ENCODE measurements at regions not wholly inside any gene's neighbourhood (a gene's known extent, or its start where the extent isn't known, plus 50 kb on each side); places are given as distances from the start of the nearest gene placed in this dataset.

GRCh38 chr5:163612358-163613149 lies 107.1 kb downstream of the MAT2B start:
- H3K4me1 ChIP-seq, result no peaks in the 10 kb centered on the region
- no peaks in the 10 kb centered on the region for H3K9me3 ChIP-seq
- WGBS, 5 donors, result 50 to 61% (median 59%) methylated on average over 8 of the region's 8 CpGs
- H3K27ac ChIP-seq, result no peak overlapping the region
- no peak overlapping the region for H3K4me3 ChIP-seq
- intact Hi-C loops (cut with DNase I; ENCODE audit: low total_unique reads), result no loop called here
- TF ChIP-seq CTCF (IDR thresholded peaks at IDR 0.05 in 8 of 11, conservative IDR thresholded peaks at IDR 0.05 in 3 of 11) (no peak), POLR2AphosphoS5 (IDR thresholded peaks at IDR 0.05) (no peak), POLR2A (IDR thresholded peaks at IDR 0.05) (no peak)
- no peaks in the 10 kb centered on the region for H3K36me3 ChIP-seq
- peaks cover 0 to 4% (median 0%) of the 10 kb centered on the region in 7 donors for H3K27me3 ChIP-seq (replicated peaks in 1 of 7)
- DNase-seq, result no peak

- no peak for TF ChIP-seq POLR2A (IDR thresholded peaks at IDR 0.05)
- no peak for TF ChIP-seq CTCF (IDR thresholded peaks at IDR 0.05 in 8 of 11, conservative IDR thresholded peaks at IDR 0.05 in 3 of 11)
- no peak for TF ChIP-seq POLR2AphosphoS5 (IDR thresholded peaks at IDR 0.05)
- DNase-seq, result no peak
- intact Hi-C loops (cut with DNase I; ENCODE audit: low total_unique reads), result no loop called here
- 23 to 41% (median 32%) methylated on average over 4 of the region's 4 CpGs for WGBS, 5 donors
- Histone ChIP-seq H3K4me1 (no peaks in the 10 kb centered on the region), H3K36me3 (no peaks in the 10 kb centered on the region), H3K27me3 (replicated peaks in 1 of 7) (peaks cover 0 to 4% (median 0%) of the 10 kb centered on the region in 7 donors), H3K4me3 (no peak overlapping the region), H3K27ac (no peak overlapping the region), H3K9me3 (no peaks in the 10 kb centered on the region)
These were observed 107.7 kb downstream of the MAT2B start for GRCh38 chr5:163613150-163613442.

GRCh38 chr5:163614787-163615186 lies 109.4 kb downstream of the MAT2B start:
- WGBS, 5 donors, result 62 to 79% (median 70%) methylated on average over 3 of the region's 3 CpGs
- peaks cover 0 to 4% (median 0%) of the 10 kb centered on the region in 7 donors for H3K27me3 ChIP-seq (replicated peaks in 1 of 7)
- no peaks in the 10 kb centered on the region for H3K4me1 ChIP-seq
- H3K27ac ChIP-seq, result no peak overlapping the region
- TF ChIP-seq POLR2AphosphoS5 (IDR thresholded peaks at IDR 0.05), result no peak
- no peak for TF ChIP-seq POLR2A (IDR thresholded peaks at IDR 0.05)
- no peak for TF ChIP-seq CTCF (IDR thresholded peaks at IDR 0.05 in 8 of 11, conservative IDR thresholded peaks at IDR 0.05 in 3 of 11)
- H3K4me3 ChIP-seq, result no peak overlapping the region
- no peaks in the 10 kb centered on the region for H3K36me3 ChIP-seq
- intact Hi-C loops (cut with DNase I; ENCODE audit: low total_unique reads), result no loop called here
- no peaks in the 10 kb centered on the region for H3K9me3 ChIP-seq
- no peak for DNase-seq

GRCh38 chr5:163619273-163619934 lies 114.0 kb downstream of the MAT2B start:
- H3K4me3 ChIP-seq, result no peak overlapping the region
- no peaks in the 10 kb centered on the region for H3K4me1 ChIP-seq
- 84 to 93% (median 87%) methylated on average over 3 of the region's 3 CpGs for WGBS, 5 donors
- H3K9me3 ChIP-seq, result no peaks in the 10 kb centered on the region
- intact Hi-C loops (cut with DNase I; ENCODE audit: low total_unique reads), result no loop called here
- H3K36me3 ChIP-seq, result no peaks in the 10 kb centered on the region
- TF ChIP-seq POLR2A (IDR thresholded peaks at IDR 0.05), result no peak
- TF ChIP-seq CTCF (IDR thresholded peaks at IDR 0.05 in 8 of 11, conservative IDR thresholded peaks at IDR 0.05 in 3 of 11), result no peak
- no peak for TF ChIP-seq POLR2AphosphoS5 (IDR thresholded peaks at IDR 0.05)
- H3K27ac ChIP-seq, result no peak overlapping the region
- DNase-seq, result no peak
- H3K27me3 ChIP-seq (replicated peaks in 1 of 7), result peaks cover 0 to 4% (median 0%) of the 10 kb centered on the region in 7 donors
